ENCODE measurements at regions not wholly inside any gene's neighbourhood (a gene's known extent, or its start where the extent isn't known, plus 50 kb on each side); places are given as distances from the start of the nearest gene placed in this dataset.

- no peak overlapping the region for H3K4me3 ChIP-seq (ENCODE audit: low read length)
- no peak for DNase-seq (ENCODE audit: low read depth)
- TF ChIP-seq CTCF (conservative IDR thresholded peaks at IDR 0.05; ENCODE audit: low read depth, low read length) = no peak
Observed at GRCh38 chr13:105272660-105273631, 1262.5 kb downstream of the EFNB2 start.

- H3K4me3 ChIP-seq (ENCODE audit: low read length) = no peak overlapping the region
- TF ChIP-seq CTCF (conservative IDR thresholded peaks at IDR 0.05; ENCODE audit: low read depth, low read length) = no peak
- DNase-seq (ENCODE audit: low read depth) = no peak
Observed at GRCh38 chr13:105266615-105267014, 1268.8 kb downstream of the EFNB2 start.

- no peak for TF ChIP-seq CTCF (conservative IDR thresholded peaks at IDR 0.05; ENCODE audit: low read depth, low read length)
- no peak for DNase-seq (ENCODE audit: low read depth)
- H3K4me3 ChIP-seq (ENCODE audit: low read length) = no peak overlapping the region
Observed at GRCh38 chr13:105262579-105262978, 1272.9 kb downstream of the EFNB2 start.

- no peak for TF ChIP-seq CTCF (conservative IDR thresholded peaks at IDR 0.05; ENCODE audit: low read depth, low read length)
- no peak for DNase-seq (ENCODE audit: low read depth)
- H3K4me3 ChIP-seq (ENCODE audit: low read length) = no peak overlapping the region
Observed at GRCh38 chr13:105259426-105259825, 1276.0 kb downstream of the EFNB2 start.

GRCh38 chr13:105255472-105255871, 1280.0 kb downstream of the EFNB2 start:
- no peak for TF ChIP-seq CTCF (conservative IDR thresholded peaks at IDR 0.05; ENCODE audit: low read depth, low read length)
- no peak for DNase-seq (ENCODE audit: low read depth)
- H3K4me3 ChIP-seq (ENCODE audit: low read length) = no peak overlapping the region

GRCh38 chr13:105251293-105251692, 1284.2 kb downstream of the EFNB2 start:
- TF ChIP-seq CTCF (conservative IDR thresholded peaks at IDR 0.05; ENCODE audit: low read depth, low read length) = no peak
- H3K4me3 ChIP-seq (ENCODE audit: low read length) = no peak overlapping the region
- no peak for DNase-seq (ENCODE audit: low read depth)

- no peak for TF ChIP-seq CTCF (conservative IDR thresholded peaks at IDR 0.05; ENCODE audit: low read depth, low read length)
Observed at GRCh38 chr13:105247830-105248229, 1287.6 kb downstream of the EFNB2 start.

More at GRCh38 chr13:105247830-105248229, 1287.6 kb downstream of the EFNB2 start:
- no peak overlapping the region for H3K4me3 ChIP-seq (ENCODE audit: low read length)
- DNase-seq (ENCODE audit: low read depth) = no peak

Measured in retinal pigment epithelial cell (primary cell).